Suprapubic skin (tissue), 4 donors: ENCODE measurements at regions not wholly inside any gene's neighbourhood (a gene's known extent, or its start where the extent isn't known, plus 50 kb on each side); places are given as distances from the start of the nearest gene placed in this dataset.

ENCODE experiments used
- DNase-seq, 2 donors: peaks; one replicate each; pipeline ENCODE4 v3.0.0-alpha.2; 2019; ENCODE audit warnings: low spot score in 2 of 2
- H3K27ac ChIP-seq: fragments of 200-600 bp; sonication (generic); one replicate; pipeline ENCODE4 v1.5.1; 2019
- H3K27me3 ChIP-seq: fragments of 200-600 bp; sonication (generic); one replicate; pipeline ENCODE4 v1.5.1; 2019
- H3K36me3 ChIP-seq: fragments of 200-600 bp; sonication (generic); one replicate; pipeline ENCODE4 v1.5.1; 2019
- H3K4me1 ChIP-seq: fragments of 200-600 bp; sonication (generic); one replicate; pipeline ENCODE4 v1.5.1; 2019
- H3K4me3 ChIP-seq: fragments of 200-600 bp; sonication (generic); one replicate; pipeline ENCODE4 v1.5.1; 2019; ENCODE audit warnings: mild to moderate bottlenecking
- H3K9me3 ChIP-seq: fragments of 200-600 bp; sonication (generic); one replicate; pipeline ENCODE4 v1.5.1; 2019
- CTCF ChIP-seq, 2 donors: fragments of 200-600 bp in 1 of 2; fragments of 450-650 bp in 1 of 2; sonication (generic) in 1 of 2; IDR thresholded peaks; one replicate each; pipeline ENCODE4 v1.5.1; 2016 to 2019; ENCODE audit warnings: antibody characterized with exemption in 2 of 2, mild to moderate bottlenecking in 1 of 2, moderate library complexity in 1 of 2
- EP300 ChIP-seq: sonication (generic); formaldehyde crosslinking; IDR thresholded peaks from one replicate; pipeline ENCODE4 v1.6.1; 2017; ENCODE audit warnings: antibody characterized with exemption
- POLR2A ChIP-seq, 2 donors: fragments of 450-650 bp; IDR thresholded peaks; one replicate each; pipeline ENCODE4 v1.6.1; 2017; ENCODE audit warnings: antibody characterized with exemption in 2 of 2, mild to moderate bottlenecking in 2 of 2, moderate library complexity in 2 of 2
- POLR2AphosphoS5 ChIP-seq, 3 donors: sonication (generic); formaldehyde crosslinking; IDR thresholded peaks; one replicate each; pipeline ENCODE4 v1.6.1; 2017; ENCODE audit warnings: antibody characterized with exemption in 3 of 3
- WGBS: methylation state at CpG from one replicate; pipeline ENCODE4 v1.1.5; 2018; 5-methylcytosine and 5-hydroxymethylcytosine counted together

- TF ChIP-seq POLR2A (IDR thresholded peaks at IDR 0.05) (peak in 1 of 2 donors; percentile 17), CTCF (IDR thresholded peaks at IDR 0.05) (no peak), POLR2AphosphoS5 (IDR thresholded peaks at IDR 0.05) (peak in 2 of 3 donors; percentile 63 to 67), EP300 (no peak)
- Histone ChIP-seq H3K4me1 (peaks cover 57% of the 10 kb centered on the region), H3K27ac (peak overlapping the region; percentile 64), H3K4me3 (peak overlapping the region; percentile 19), H3K27me3 (no peaks in the 10 kb centered on the region), H3K36me3 (no peaks in the 10 kb centered on the region), H3K9me3 (no peaks in the 10 kb centered on the region)
- WGBS: 2% methylated on average over 10 of the region's 10 CpGs
- DNase-seq: no peak
These were observed 110.7 kb downstream of the BTG1 start for GRCh38 chr12:92034858-92035401.

GRCh38 chr12:92034083-92034482, 111.6 kb downstream of the BTG1 start:
- Histone ChIP-seq H3K4me3 (no peak overlapping the region), H3K4me1 (peaks cover 65% of the 10 kb centered on the region)

GRCh38 chr12:92032965-92033364, 112.7 kb downstream of the BTG1 start:
- no peak overlapping the region for H3K27ac ChIP-seq
- no peak for TF ChIP-seq EP300
- TF ChIP-seq POLR2AphosphoS5 (IDR thresholded peaks at IDR 0.05): no peak
- H3K4me3 ChIP-seq: no peak overlapping the region
- 85% methylated on average over 3 of the region's 3 CpGs for WGBS
- no peaks in the 10 kb centered on the region for H3K27me3 ChIP-seq
- DNase-seq: no peak
- no peaks in the 10 kb centered on the region for H3K9me3 ChIP-seq
- peaks cover 73% of the 10 kb centered on the region for H3K4me1 ChIP-seq
- no peaks in the 10 kb centered on the region for H3K36me3 ChIP-seq

More at GRCh38 chr12:92034083-92034482, 111.6 kb downstream of the BTG1 start:
- DNase-seq: no peak
- H3K36me3 ChIP-seq: no peaks in the 10 kb centered on the region
- TF ChIP-seq CTCF (IDR thresholded peaks at IDR 0.05) (no peak), EP300 (no peak), POLR2AphosphoS5 (IDR thresholded peaks at IDR 0.05) (no peak), POLR2A (IDR thresholded peaks at IDR 0.05) (no peak)
- no peaks in the 10 kb centered on the region for H3K27me3 ChIP-seq
- H3K9me3 ChIP-seq: no peaks in the 10 kb centered on the region
- peak overlapping the region; percentile 64 for H3K27ac ChIP-seq
- whole genome bisulfite sequencing: 71% methylated on average over 2 of the region's 2 CpGs

GRCh38 chr12:92032101-92032500, 113.5 kb downstream of the BTG1 start:
- no peak overlapping the region for H3K4me3 ChIP-seq
- H3K27ac ChIP-seq: peak overlapping the region; percentile 76
- H3K36me3 ChIP-seq: no peaks in the 10 kb centered on the region
- H3K9me3 ChIP-seq: no peaks in the 10 kb centered on the region
- H3K27me3 ChIP-seq: no peaks in the 10 kb centered on the region
- peaks cover 76% of the 10 kb centered on the region for H3K4me1 ChIP-seq
- TF ChIP-seq POLR2AphosphoS5 (IDR thresholded peaks at IDR 0.05) (no peak), POLR2A (IDR thresholded peaks at IDR 0.05) (no peak), CTCF (IDR thresholded peaks at IDR 0.05) (no peak), EP300 (no peak)
- 97% methylated on average over 1 of the region's 1 CpG for WGBS
- no peak for DNase-seq

GRCh38 chr12:92030618-92031017, 115.0 kb downstream of the BTG1 start:
- Histone ChIP-seq H3K36me3 (no peaks in the 10 kb centered on the region), H3K4me3 (no peak overlapping the region), H3K27me3 (no peaks in the 10 kb centered on the region), H3K9me3 (no peaks in the 10 kb centered on the region), H3K4me1 (peaks cover 63% of the 10 kb centered on the region), H3K27ac (peak overlapping the region; percentile 76)
- WGBS: 29% methylated on average over 3 of the region's 3 CpGs
- no peak for DNase-seq
- TF ChIP-seq POLR2AphosphoS5 (IDR thresholded peaks at IDR 0.05) (peak in 1 of 3 donors; percentile 93), CTCF (IDR thresholded peaks at IDR 0.05) (no peak), EP300 (peak; percentile 91)
